RCC 7860 (cell line): ENCODE measurements at regions not wholly inside any gene's neighbourhood (a gene's known extent, or its start where the extent isn't known, plus 50 kb on each side); places are given as distances from the start of the nearest gene placed in this dataset.

ENCODE experiments used
- DNase-seq: peaks from one replicate; pipeline ENCODE4 v3.0.0-alpha.2; 2015; ENCODE audit warnings: low spot score
- FAIRE-seq: peaks from 2 replicates; lab custom pipeline; 2012; peaks lifted over from hg19 to GRCh38; lab: Jason Lieb, UNC

DNA sequence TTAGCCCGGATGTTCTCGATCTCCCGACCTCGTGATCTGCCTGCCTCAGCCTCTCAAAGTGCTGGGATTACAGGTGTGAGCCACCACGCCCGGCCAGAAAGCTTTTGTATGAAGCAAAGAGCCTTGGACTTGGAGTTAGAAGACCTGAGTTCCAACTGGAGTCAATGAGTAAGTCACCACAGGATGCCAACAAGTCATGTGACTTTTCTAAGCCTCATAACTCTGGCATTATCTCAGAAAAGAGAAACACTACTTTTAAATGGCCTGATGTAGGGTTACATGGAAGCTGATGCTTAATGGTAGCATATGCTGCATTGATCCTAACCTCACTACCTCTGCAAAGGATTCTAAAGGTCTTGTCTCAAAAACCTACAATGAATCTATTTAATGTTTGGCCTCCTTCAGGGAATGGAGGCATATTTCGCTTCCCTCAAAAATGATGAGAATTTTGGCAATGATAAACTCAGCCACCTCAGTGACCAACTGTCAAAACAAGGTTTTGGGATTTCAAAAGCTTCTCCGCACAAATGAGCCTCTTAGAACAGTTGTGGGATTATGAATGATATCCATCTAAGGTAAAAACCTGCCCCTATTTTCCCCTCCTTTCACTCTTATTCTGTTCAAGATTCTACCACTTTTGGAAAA, 236.8 kb downstream of the ACTL7B start:
- no peak for DNase-seq
- FAIRE-seq: no peak

DNA sequence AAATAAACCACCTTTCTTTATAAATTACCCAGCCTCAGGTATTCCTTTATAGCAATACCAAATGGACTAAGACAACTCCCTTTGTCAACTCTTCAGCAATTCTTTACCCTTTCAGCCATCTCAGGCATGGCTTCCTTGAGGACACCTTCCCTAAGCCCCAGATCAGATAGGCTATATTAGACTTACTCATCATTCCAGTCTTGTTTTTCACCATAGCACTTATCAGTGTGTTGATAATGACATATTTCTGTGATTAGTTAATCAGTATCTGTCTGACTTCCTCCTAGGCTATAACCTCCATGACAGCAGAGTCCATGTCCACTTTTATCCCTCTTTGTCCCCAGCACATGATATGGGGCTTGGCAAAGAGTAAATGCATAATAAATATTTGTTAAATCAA, 238.1 kb downstream of the ACTL7B start:
- FAIRE-seq (no peak), DNase-seq (no peak)

DNA sequence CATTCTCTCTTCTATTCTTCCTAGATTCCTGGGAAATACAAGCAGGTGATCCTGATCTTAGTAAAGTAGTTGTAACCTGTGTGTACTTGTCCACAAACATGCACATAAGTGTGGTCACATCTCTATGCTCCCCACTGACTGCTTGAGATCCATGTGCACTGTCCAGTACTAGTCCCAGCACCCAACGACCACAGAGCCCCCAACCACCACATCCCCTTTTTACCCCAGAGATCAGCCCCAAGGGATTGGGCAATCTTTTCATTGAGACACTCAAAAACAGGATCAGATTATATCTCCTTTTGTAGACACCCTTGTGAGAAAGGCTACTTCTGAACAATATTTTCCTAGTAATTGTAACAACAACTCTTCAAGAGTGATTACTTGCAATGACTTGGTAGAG, 240.6 kb downstream of the ACTL7B start:
- FAIRE-seq: no peak

DNA sequence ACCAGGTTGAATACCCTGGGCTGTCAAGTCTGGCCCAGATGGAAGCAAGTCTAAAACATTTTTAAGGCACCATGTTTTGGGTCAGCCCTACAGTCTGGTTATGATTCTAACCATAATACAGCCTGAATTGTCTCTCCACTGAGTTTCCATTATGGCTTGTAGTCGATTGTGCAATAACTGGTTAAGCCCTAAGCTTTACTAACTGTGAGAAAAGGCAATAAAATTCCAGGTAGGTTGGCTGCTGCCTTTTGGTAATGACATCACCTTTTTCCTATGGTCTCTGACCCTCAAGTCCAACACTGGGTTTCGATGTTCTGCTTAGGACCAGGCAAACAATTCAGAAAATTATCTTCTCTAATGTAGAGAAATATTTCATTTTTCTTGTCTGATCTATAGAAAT, 243.3 kb downstream of the ACTL7B start:
- DNase-seq (no peak), FAIRE-seq (no peak)

More for the DNA sequence above, 240.6 kb downstream of the ACTL7B start:
- no peak for DNase-seq

DNA sequence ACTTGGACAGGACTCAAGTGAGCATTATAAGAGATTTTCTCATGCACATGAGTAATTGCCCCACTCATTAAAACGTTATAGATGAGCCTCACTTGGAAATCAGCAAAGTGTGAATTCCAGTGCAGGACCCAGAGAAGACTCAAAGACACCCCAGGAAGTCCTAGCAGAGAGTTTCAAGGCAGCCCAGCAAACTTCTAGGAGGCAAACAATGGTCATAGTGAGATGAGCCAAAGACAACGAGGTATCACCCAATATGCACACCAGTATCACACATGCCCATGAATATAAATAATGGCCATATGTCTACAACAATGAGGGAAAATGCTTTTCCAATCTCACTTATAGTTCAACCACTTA, 245.9 kb downstream of the ACTL7B start:
- FAIRE-seq (no peak), DNase-seq (no peak)

DNA sequence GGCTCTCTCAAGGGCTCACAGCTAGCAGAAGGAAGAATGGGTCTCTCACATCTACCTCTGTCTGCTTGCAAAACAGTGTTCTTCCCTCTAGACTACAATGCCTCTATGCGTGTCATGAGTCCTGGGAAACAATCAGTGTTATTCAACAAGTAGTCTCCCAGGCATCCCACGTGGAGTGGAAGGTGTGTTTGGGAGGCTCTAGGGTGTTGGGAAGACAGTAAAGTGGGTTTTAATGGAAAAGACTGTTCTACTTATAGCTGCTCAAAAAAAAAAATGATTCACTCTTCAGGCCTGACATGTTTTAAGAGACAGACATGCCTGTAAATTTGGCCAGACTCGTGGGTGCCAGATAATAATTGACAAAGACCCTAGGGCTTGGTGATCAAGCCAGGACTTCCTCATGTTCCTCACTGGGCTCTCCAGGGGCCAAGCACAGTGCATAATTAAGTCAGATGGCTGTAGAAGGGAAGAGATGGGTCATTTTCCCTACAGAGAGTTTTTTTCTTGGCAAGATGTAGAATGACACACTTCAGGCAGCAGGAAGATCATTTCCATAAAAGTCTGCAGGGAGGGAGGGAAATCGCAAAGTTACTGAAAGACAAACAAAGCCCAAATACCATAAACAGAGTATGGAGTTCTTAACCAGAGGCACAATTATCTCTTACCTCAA, 246.4 kb downstream of the ACTL7B start:
- FAIRE-seq: no peak
- no peak for DNase-seq

DNA sequence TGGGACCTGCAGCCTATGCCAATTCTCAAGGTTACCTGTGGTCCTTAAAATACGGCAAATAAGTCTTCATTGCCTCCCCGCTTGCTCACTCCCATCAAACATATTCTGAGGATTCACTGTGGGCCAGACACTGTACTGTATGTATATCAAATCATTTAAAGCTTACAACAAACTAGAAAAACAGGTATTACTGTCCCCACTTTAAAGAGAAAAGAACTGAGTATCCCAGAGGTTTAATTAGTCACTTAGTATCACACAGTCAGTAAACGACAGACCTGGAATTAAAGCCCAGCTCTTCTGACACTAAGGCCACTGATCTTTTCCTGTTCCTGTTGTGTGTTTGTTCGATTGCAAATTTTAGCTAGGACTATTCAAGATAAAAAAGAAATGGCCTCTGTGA, 248.2 kb downstream of the ACTL7B start:
- FAIRE-seq (no peak), DNase-seq (no peak)

DNA sequence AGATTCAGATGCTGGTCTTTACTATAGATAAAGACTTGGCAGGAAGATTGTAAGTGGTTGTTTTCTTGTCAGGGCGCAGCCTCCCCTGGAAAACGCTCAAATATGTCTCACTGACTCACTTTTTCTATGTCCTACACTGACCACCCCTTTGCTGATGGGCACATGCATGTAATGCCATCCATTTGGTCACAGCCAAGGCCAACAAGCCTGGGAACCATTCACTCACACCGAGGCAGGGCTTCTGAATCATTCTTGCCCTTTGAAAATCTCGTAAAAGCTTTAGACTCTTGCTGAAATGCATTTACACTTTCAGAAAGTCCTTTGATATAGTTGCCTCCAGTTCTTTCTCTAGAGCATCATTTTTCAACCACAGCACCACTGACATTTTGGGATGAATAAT, 249.4 kb downstream of the ACTL7B start:
- DNase-seq (no peak), FAIRE-seq (no peak)

DNA sequence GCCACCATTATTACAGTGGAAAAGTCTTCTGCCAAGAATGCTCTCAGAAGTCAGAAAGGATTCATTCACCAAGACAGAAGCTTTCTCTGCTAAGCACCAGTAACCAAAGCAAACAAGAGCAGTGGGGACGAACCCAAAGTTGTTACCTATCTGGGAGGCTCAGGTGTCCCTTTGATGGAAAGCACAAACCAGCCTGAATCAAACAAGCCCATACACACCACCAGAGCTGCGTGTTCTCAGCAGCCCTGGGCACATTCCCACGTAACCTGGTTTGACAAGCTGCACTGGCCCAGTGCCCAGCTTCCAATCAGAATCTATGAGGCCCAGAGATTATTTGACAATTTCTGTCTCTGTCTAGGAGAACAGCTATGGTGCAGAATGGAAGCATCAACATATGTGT, 252.6 kb downstream of the ACTL7B start:
- no peak for DNase-seq
- FAIRE-seq: no peak

DNA sequence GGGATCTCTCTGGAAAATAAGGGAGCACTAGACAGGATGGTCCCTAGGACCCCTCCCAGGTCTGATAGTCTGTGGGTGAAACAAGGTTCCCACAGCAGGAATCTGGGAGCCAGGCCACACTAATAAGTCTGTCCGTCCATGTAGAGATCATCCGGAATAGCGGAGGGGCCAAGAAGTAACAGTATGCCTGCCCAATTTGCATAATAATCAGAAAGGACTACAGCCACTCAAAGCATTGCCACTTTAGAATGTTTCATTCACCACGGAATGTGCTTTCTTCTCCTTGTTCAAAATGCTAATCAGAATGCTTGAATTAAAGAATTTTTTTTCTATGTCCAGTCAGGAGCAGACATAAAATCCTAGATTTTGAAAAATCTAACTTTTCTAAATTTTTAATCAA, 254.9 kb downstream of the ACTL7B start:
- FAIRE-seq (no peak), DNase-seq (no peak)

DNA sequence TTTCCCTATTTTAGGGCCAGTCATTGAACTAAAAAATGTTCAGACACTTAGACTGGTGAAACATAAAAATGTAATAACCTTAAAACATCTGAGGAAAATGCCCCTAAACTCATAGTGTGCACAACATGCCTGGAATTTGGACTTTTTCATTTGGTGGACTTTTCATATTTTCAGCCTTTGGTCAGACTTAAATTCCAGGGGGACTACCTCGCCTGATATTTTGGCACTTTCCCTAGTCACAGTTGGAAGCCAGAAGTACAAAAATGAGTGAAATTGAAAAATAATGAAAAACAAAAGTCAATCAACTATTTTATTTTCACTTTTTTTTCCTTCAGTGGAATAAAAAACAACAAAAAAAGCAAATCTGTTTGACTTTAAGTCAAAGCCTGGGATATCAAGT, 256.2 kb downstream of the ACTL7B start:
- FAIRE-seq: no peak

DNA sequence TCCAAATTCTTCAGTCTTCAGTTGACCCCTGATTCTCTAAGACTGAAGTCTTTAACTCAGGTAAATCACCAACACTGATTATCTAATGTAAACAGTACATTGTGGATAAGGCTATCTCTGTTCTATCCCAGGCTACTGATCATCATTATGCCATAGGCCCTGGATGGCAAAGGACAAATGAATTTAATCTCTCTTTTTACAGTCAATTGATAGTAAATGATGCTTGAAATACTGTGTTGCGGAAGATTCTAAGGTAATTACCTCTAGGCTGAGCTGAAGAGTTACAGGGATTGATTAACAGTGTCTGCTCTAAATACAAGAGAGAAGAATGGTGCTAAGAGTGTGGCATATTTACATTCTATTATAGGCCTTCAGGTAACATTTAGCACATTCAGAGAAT, 264.7 kb downstream of the ACTL7B start:
- FAIRE-seq (no peak), DNase-seq (no peak)

More for the DNA sequence above, 256.2 kb downstream of the ACTL7B start:
- DNase-seq: no peak

DNA sequence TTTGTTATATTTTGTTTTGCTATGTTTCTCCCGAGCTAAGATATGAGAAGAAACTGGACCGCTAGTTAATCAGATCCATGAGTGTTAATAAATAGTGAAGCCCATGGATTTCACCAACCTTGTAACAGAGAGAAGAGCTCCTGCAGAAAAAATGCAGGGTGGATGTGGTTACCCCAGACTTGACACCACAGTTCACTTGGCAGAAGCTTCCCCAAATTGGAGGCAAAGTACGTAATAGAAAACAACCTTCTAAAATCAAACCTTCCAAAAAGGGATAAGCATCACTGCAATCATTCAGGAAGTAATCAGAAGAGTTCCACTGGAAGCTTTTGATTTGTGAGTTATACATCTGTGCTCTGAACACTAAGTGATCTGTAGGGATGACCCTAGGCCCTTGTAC, 267.5 kb downstream of the ACTL7B start:
- DNase-seq (no peak), FAIRE-seq (no peak)

DNA sequence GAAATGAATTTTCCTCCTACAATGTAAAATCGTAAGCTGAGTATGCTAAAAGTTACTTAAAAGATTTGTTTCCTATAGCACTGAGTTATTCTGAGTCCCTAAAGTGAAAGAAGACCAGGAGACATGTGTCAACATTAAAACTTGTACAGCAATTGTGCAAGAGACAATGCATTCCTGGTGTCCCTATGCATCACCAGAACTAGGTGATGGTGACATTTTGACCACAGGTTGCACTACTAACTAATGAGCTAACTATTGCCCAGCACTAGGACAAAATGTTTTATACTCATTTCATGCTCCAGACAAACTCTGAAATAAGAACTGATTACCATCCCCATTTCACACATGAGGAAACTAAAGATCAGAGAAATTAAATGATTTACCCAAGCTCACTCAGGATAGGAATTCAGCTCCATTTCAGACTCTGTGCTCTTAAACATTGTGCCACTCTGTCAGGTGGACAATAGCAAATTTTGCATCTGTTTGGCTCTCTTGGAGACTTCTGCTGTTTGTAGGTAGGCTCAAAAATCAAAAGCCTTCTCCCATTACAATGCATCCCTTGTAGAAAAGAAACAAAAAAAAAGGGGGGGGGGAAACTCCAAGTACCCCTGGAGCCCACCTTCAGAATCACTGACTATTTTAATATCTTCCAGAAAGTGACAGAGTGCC, 269.2 kb downstream of the ACTL7B start:
- FAIRE-seq (no peak), DNase-seq (no peak)

DNA sequence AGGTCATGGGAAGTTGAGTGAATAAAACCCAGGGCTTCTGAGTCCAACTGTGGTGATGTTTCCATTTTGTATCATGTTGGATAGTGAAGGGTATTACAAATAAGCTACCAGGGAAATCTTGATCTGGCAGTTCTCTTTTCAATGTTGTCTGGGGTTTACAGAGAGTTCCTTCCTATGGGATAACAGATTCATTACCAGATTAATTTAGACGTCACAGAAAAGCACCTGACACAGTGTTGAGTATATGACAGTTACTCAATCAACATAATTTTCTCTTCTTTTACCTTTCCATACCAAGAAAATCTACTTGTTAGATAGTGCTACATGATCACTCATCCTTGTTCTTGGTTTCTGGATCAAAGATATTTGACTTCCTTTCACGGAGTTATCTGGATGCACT, 270.9 kb downstream of the ACTL7B start:
- DNase-seq (no peak), FAIRE-seq (no peak)

DNA sequence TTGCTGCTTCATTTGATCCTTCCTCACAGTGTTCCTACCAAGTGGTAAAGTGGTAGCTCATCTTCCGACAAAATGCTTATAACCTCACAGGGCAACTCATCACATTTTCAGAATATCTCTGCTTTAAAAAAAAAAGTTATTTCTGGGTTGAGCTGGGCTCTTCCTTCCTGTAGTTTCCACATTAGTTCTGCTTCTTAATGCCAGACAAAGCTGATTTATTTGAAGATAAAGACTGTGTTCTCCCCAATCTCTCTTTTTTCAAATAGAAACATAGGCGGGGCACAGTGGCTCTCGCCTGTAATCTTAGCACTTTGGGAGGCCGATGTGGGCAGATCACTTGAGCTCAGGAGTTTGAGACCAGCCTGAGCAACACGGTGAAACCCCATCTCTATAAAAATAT, 273.1 kb downstream of the ACTL7B start:
- DNase-seq: no peak
- FAIRE-seq: no peak

DNA sequence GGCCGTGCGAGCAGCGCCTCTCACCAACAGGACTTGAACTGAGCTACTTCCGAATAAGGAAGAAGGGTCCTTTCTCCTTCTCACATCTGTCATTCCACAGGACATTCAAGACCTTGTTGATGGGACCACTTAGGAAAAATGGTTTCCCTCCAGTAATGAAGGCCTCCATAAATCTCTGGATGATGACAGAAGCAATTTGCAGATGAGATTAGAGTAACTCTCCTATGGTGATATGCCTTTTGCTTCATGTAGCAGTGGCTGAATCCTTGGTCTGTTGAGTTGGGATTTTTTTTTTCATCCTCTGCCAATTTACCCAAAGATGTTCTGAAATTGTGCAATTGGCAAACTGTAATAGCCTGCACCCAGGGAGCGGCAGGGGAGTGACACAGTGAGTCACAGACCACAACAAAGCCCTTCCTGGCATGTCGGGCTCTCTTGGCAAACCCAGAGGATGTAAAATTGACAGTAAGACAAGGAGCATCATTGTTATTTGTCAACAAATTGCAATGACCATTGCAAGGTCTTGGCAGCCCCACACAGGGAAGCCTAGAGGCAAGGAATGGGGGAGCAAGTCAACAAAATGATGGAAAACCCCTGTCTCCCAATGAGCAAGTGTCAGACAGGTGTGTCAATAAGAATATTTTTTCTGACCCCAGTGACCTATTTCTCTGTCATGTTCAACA, 275.9 kb downstream of the ACTL7B start:
- DNase-seq: peak; percentile 29
- peak; percentile 57 for FAIRE-seq

DNA sequence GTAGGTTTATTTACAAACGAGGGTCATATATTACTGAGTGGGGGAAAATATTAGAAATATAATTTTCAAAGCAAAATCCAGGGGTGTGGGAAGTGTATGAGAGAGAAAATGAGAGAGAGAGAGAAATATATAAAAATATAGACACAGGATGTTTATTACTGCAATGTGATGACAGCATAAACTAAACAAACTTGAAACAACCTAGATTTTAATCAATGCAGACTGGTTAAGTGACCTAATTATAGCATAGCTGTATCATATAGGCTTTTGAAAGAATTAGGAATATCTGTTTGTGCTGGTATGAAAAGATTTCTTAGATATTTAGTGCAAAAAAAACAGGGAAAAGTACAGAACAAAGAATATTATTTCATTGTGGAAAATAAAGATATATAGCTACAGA, 280.5 kb downstream of the ACTL7B start:
- DNase-seq (no peak), FAIRE-seq (no peak)

DNA sequence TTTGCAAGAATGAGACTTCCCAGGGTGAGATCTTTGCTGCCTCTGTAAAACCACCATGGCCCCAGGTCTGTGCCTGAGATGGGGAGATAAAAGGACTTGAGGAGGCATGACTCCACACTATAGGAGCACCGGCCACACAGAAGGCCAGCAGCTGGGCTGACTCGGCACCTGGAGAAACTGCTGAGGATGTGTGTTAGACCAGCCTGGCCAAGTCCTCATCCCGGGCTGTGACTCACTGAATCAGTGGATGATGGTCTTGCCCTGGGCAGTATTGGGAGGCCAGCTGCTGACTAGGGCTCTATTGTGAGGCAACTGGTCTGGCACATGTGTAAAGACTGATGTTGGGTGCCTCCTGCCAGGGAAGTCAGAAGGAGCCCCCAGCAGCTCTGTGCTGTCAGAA, 286.2 kb downstream of the ACTL7B start:
- DNase-seq (no peak), FAIRE-seq (no peak)

DNA sequence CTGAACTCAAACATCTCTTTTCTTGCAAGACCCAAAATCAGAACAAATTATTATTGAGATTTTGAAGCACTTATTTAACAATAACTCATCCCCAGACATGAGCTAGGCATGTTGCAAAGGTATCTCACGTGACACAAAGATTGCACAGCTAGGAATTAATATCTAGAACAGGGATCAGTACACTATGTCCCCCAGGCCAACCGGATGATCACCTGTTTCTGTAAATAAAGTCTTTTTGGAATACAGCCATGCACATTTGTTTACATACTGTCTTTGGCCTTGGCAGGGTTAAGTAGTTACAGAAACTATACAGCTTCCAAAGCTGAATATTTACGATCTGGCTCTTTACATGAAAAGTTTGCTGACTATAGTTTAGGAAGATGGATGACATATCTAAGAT, 287.7 kb downstream of the ACTL7B start:
- DNase-seq (no peak), FAIRE-seq (no peak)

DNA sequence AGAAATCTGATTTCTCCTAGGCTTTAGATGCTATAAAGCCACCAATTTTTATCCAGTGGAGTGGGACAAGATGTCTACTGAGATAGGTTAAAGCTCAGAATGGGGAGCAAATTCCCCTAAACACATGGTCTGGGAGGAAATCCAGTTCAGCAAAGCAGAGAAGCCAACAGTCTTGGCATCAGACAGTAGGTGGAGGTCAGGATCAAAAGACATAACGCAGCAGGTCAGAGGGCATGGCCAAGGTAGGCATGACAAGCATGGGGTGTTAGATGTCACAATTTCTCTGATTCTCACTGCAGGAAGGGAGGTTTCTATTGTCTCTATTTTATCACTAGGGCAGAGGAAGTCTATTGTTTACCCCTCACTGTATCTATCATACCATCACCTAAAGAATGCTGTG, 288.2 kb downstream of the ACTL7B start:
- no peak for FAIRE-seq
- DNase-seq: no peak
